ENCODE measurements at regions not wholly inside any gene's neighbourhood (a gene's known extent, or its start where the extent isn't known, plus 50 kb on each side); places are given as distances from the start of the nearest gene placed in this dataset.

GRCh38 chr19:30854207-30854606 lies 482.0 kb downstream of the ZNF536 start:
- no peak for TF ChIP-seq EZH2 (IDR thresholded peaks at IDR 0.05)
- TF ChIP-seq CTCF (IDR thresholded peaks at IDR 0.05), result no peak

Data from neural progenitor cell (in vitro differentiated cells).